NK-92 treated with Interleukin-12 subunit alpha and Interleukin-12 subunit beta, amount 100 ng/mL, for 24 hours (cell line): ENCODE measurements at regions not wholly inside any gene's neighbourhood (a gene's known extent, or its start where the extent isn't known, plus 50 kb on each side); places are given as distances from the start of the nearest gene placed in this dataset.

ENCODE experiments used
- DNase-seq: peaks from one replicate; lab custom pipeline; 2025; lab: John Stamatoyannopoulos, UW

- DNase-seq: no peak
Observed at GRCh38 chr10:124286621-124287020, 132.1 kb downstream of the OAT start.

GRCh38 chr10:124285587-124286527 lies 132.9 kb downstream of the OAT start:
- no peak for DNase-seq

- no peak for DNase-seq
Observed at GRCh38 chr10:124283949-124284250, 134.8 kb downstream of the OAT start.

- DNase-seq: no peak
Observed at GRCh38 chr10:124283215-124283948, 135.3 kb downstream of the OAT start.

- no peak for DNase-seq
Observed at GRCh38 chr10:124282326-124282725, 136.4 kb downstream of the OAT start.

GRCh38 chr10:124281666-124282065 lies 137.1 kb downstream of the OAT start:
- DNase-seq: no peak

- DNase-seq: no peak
Observed at GRCh38 chr10:124280916-124281315, 137.8 kb downstream of the OAT start.

- no peak for DNase-seq
Observed at GRCh38 chr10:124279882-124280281, 138.8 kb downstream of the OAT start.

GRCh38 chr10:124279298-124279697 lies 139.4 kb downstream of the OAT start:
- DNase-seq: no peak

- no peak for DNase-seq
Observed at GRCh38 chr10:124278356-124278755, 140.4 kb downstream of the OAT start.

- DNase-seq: no peak
Observed at GRCh38 chr10:124273141-124273540, 145.6 kb downstream of the OAT start.

GRCh38 chr10:124271676-124272075 lies 147.0 kb downstream of the OAT start:
- DNase-seq: no peak

- DNase-seq: no peak
Observed at GRCh38 chr10:124270530-124271327, 148.0 kb downstream of the OAT start.

- no peak for DNase-seq
Observed at GRCh38 chr10:124268976-124269375, 149.7 kb downstream of the OAT start.

GRCh38 chr10:124267911-124268549 lies 150.7 kb downstream of the OAT start:
- no peak for DNase-seq

- DNase-seq: no peak
Observed at GRCh38 chr10:124267231-124267885, 151.4 kb downstream of the OAT start.

GRCh38 chr10:124266468-124267230 lies 152.1 kb downstream of the OAT start:
- DNase-seq: no peak

GRCh38 chr10:124265776-124266467 lies 152.8 kb downstream of the OAT start:
- no peak for DNase-seq

- DNase-seq: no peak
Observed at GRCh38 chr10:124265391-124265745, 153.4 kb downstream of the OAT start.

- DNase-seq: no peak
Observed at GRCh38 chr10:124264711-124265390, 153.9 kb downstream of the OAT start.
